HG03280 (cell line): ENCODE measurements at regions not wholly inside any gene's neighbourhood (a gene's known extent, or its start where the extent isn't known, plus 50 kb on each side); places are given as distances from the start of the nearest gene placed in this dataset.
"Not testable (repeated sequence)": the region's sequence is repeated elsewhere in the genome, so short reads cannot be mapped to it uniquely, and the experiment has no call there.

ENCODE experiments used
- ATAC-seq: cut with Tn5 transposase; IDR thresholded peaks from one replicate; pipeline ENCODE4 v1.9.1; 2021; ENCODE audit warnings: mild to moderate bottlenecking, moderate library complexity; ENCODE audit not compliant: unreplicated experiment

DNA sequence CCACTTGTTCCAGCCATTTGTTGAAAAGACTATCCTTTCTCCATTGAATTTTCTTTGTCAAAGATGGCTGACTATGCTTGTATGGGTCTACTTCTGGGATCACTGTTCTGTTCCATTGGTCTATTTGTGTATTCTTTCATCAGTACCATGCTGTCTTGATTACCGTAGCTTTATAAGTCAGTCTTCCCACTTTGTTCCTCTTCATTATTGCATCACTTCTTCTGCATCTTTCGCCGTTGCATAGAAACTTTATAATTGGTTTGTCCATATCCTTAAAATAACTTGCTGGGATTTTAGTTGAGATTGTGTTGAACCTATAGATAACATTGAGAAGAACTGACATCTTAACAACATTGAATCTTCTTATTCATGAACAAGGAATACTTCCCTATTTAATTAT is 598.8 kb downstream of the TBC1D22A start:
- no peak for ATAC-seq

DNA sequence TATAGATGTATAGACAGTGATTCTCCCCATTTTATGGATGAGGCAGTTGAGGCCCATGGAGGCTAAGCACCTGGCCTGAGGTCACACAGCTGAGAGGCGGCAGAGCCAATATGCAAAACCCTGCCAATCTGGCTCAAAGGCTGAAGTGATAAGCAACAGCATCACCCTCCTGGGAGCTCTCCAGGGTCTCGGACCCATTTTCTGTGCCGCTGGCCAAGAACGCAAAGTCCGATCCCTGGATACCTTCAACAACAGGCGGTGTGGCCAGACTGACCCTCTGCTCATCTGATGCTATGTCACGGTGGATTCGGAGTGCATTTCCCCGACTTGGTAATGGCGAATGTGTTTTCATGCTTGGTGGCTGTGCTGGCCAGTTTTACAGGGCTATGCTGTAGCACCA is 595.0 kb downstream of the TBC1D22A start:
- ATAC-seq, result no peak

DNA sequence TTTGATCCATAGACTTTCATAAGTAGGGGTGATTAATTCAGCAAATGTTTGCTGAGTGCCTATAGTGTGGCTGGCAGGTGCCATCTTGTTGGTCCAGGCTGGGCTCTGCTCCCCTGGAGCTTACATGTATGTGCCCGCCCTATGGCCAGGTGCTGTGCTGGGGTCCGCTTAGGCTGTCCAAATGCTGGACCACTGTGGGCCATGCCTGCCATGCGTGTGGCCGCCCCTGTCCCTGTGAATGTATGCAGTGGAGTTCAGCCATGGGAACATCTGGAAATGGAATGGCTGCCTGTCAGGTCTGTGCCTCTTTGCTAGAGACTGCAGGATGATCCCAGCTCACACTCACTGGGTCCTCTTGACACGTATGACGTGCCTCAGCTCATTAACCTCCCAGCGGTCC is 594.6 kb downstream of the TBC1D22A start:
- ATAC-seq, result no peak

DNA sequence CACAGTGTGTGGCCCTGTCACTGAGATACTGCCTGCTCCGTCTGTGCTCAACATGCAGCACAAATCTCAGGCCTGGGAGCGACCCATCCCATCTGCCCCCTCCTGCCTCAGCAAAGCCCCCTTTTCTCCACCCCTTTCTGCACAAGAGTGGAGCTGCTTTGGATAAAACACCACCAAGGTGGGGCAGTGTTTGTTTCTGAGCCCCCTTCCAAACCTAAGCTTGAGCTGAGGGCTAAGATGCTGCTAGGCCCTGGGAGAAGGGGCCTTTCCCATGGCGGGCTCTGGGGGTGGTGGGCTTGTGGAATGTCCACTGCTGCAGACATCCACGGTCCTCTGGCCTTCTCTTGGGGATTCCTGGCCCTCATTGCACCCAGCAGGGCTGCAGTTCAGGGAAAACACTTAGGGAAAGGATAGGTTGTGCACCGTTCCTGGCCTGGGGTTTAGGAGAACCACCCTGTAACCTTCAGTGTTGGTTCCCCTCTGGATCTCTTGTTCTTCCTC is 594.1 kb downstream of the TBC1D22A start:
- ATAC-seq, result no peak

DNA sequence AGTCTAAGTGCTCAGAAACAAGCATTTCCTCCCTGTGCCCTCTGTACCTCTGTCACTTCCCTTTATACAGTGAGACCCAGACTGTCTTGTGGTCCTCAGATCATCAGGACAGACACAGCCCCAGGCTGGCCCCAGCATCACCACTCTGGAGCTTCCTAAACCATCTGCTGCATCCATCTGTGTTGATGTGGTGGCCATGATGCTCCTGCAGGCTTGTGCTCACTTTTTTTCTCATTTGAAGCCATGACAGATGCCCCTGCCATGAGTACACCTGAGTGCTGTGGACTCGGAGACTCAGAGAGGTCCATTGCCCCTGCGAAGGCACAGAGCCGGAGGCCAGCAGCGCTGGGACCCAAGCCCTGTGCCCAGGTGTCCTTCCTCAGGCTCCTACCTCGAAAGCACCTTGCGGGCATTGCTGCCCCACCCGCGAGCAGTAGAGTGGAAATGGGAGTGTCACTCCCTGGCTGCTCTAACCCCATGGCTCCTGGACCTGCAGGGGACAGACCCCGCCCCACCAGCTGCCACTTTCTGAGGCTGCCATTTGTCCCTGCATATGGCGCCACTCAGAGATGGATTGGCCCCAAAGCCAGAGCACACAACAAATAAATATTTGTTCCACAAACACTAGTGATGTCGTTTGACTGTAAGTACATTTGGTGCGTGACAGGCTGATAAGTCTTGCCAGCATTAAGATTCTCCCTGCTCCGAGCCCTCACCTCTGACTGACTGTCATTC is 593.5 kb downstream of the TBC1D22A start:
- no peak for ATAC-seq

DNA sequence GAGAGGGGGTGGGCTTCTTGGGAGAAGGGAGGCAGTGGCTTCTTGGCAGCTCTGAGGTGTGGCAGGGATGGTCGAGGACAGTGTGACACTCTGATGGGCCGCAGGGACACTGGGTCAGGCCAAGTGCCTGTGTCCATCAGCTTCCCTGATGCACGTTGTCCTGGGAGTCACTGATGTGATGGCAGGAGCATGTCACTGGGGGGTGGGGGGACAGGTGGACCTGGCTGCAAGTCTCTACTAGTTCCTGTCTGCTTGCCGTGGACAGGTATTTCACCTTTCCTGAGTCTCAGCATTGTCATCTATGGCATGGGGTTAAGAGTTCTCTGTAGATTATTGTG is 592.9 kb downstream of the TBC1D22A start:
- ATAC-seq, result no peak

DNA sequence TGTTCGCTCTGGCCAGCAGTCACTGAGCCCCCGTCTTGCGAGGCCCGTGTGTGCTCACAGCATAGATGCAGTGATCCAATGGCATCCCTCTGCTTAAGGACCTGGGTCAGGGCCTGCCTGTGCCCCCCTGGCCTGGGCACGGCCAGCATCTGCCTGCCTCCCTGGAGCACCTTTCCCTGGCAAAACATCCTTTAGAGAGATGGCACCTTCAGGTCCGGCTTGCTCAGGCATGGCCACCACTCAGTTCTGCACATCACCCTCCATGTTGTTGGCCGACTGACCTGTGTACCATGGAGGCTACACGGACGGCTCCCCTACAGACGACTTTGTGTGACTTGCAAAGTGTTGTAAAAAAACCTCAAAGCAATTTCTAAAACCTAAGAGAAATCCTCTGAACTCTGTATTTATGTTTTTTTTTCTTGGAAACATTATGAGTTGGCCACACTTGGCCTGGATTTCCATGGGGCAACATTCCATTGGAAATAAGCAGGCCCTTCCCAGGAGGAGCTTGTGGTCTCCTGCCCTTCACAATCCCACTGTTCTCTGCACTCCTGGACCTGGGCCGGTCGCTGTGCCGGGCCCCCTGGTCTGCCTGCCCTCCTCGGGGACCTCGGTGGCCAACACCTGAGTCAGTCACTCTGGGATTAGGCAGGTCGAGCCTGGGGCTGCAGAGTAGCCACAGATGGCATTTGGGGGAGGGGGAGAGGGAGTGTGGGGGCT is 592.4 kb downstream of the TBC1D22A start:
- ATAC-seq, result no peak

DNA sequence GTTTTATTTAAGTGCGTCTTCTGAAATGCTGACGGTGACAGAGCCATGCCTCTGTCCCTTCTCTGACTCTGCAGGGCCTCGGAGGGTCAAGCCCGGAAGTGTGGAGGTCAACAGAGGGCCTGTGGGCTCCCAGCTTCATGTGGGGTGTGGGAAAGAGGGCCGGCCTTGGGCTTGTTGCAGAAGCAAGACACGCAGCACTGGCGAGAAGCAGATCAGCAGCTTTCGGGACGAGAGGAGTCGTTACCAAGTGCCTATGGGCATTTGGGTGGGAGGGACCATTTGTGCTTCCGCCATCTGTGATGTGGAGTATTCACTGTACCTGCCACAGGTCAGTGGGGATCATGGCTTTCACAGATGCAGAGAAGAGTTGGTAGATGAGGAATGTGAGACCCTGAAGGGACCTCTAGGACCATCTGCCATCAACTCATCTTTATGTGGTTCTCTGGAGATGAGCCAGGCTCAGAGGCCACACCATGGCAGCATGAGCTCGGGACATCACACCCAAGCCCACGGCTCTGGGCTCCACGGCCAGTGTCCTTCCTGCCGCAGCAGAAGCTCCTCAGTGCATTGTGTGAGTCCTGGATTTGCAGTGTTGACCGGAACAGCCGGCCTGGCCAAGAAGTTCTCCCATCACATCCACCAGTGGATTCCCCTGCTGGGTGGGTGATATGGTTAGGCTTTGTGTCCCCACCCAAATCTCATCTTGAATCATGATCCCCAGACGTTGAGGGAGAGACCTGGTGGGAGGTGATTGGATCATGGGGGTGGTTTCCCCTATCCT is 590.7 kb downstream of the TBC1D22A start:
- no peak for ATAC-seq

DNA sequence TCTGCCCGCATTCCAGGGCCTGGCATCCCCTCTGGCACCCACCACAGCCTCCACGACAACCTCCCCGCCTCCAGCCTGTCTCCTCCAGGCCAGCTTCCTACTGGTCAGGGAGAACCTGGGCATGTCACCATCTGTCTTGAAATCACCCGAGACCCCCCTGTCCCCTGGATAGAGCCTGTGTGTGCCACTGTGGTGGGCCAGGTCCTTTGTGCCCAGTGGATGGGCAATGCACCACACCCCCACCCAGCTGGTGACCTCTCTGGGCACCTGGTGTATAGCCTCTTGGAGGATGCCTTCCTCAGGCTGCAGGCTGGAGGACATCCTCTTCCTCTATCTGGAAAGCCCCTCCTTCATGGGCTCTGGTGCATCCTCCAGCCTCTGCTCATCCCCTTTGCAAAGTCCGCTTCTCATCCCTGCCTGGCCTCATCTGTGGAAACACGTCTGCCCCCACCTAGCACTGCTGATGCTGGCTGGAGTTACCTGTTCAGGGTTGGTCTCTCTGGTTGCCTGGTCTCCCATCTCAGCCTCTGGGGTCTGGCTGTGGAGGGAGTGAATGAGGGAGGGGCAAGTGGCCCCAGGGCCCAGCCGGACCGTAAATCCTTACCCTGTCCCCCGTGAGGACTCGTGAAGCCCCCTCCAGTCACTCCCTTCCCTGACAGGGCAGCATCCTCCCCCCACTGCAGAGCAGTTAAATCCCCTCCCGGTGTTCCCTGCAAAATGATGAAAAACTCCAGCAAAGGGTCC is 589.6 kb downstream of the TBC1D22A start:
- ATAC-seq, result no peak

DNA sequence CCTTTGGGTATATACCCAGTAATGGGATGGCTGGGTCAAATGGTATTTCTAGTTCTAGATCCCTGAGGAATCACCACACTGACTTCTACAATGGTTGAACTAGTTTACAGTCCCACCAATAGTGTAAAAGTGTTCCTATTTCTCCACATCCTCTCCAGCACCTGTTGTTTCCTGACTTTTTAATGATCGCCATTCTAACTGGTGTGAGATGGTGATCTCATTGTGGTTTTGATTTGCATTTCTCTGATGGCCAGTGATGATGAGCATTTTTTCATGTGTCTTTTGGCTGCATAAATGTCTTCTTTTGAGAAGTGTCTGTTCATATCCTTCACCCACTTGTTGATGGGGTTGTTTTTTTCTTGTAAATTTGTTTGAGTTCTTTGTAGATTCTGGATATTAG is 583.8 kb downstream of the TBC1D22A start:
- not testable (repeated sequence) for ATAC-seq

DNA sequence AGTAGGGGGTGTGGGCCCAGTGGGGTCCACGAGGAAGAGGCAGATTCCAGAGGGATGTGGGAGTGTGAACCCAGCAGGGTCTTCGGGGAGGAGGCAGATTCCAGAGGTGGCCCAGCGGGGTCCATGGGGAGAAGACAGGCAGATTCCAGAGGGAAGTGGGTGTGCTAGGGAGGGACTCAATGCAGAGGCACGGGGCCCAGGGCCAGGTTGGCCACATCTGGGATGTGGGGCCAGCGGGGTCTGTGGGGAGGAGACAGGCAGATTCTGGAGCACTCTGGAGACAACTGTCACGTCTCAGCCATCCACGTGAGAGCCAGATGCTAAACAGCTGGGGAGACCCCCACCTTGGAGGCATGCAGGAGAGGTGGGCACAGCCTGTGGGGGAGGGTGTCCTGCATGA is 582.6 kb downstream of the TBC1D22A start:
- ATAC-seq, result no peak

DNA sequence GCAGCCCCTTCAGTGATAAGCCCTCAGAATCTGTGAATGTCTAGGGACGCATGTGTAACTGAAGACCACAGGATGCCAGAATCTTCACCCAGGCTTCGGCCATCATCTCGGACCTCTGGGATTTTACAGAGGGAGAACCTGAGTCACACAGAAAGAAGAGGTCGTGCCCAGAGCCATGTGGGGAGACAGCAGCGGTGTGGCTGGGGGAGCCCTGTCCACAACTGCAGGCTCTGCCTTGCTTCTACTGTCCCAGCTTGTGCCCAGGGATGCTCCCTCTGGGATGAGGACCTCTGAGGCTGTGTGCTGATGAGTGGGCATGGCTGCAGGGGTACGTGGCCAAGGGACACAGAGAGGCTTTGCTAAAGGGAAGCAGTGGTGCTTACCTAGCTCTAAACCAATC is 582.0 kb downstream of the TBC1D22A start:
- ATAC-seq, result no peak

DNA sequence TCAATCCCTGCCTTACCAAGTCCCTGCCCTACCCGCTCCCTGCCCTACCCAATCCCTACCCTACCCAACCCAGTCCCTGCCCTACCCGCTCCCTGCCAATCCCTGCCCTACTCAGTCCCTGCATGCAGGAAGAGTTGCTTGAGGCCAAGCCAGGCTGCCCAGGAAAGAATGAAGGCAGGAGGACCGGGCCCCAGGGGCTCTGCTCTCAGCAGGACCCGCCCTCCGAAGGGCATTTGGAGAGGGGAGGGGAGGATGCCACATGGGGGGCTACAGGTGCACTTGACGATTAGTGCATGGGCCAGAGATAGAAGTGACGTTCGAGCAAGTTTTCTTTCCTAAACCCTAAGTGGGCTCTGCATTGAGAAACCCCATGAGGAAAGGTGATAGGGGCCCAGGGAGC is 581.2 kb downstream of the TBC1D22A start:
- ATAC-seq, result no peak

DNA sequence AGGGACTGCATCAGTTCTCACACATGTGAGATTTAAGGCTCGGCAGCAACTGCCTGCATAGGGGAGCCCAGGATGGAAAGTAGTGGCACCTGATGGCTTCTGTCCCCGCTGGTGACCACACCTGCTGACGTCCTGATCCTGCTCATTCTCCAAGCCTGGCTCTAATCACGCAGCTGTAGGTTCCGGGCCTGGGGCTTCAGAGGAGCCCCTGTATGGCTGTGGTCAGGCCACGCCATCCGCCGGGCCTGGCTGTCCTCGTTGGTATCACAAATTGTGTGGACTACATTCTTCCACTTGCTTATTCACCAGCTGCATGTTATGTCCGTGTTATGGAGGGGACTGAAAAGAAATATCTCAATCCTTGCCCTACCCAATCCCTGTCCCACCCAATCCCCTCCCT is 580.0 kb downstream of the TBC1D22A start:
- ATAC-seq, result no peak

DNA sequence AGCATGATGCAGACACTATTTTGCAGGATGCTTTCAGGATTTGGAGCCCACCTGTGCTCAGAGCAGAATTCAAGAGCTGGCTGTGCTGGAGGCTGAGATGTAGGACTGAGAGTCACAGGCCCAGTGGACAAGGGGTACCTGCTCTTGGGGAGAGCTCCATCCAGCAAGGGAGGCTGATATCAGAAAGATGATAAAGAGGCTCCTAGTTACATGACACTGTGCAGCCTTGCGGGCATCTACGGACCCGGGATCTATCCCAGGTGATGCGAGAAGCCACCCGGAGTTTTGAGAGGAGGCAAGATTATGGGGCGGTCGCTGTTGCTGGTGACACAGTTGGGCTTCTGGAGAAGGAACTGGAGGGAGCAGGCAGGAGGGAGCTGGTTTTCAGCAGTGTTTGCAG is 579.0 kb downstream of the TBC1D22A start:
- ATAC-seq, result no peak

DNA sequence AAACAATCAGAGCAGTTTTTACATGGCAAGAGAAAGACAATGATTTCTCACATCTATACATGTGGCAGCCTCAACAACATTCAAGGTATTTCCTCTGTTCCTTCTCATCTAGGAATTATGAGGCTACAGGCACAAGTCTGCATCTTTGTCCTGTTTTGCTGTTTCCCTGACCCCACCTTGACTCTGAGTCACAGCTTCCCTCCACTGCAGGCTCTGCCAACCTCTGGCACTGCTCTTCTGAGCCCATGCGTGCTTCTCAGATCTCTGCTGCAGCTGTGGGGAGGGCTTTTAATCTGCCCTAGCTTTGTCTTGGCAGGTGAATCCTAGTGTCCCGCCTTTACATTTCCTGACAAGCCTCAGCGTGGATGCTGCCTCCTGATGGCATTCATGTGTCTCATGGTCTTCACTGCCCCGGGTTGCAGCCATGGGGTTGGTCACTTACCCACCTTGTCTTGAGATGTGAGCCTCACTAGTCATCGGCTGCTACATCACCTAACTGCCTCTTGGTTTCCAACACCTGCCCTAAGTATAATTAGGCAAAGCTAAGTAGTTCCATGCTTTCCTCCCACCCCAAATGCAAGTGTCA is 578.5 kb downstream of the TBC1D22A start:
- ATAC-seq, result no peak

DNA sequence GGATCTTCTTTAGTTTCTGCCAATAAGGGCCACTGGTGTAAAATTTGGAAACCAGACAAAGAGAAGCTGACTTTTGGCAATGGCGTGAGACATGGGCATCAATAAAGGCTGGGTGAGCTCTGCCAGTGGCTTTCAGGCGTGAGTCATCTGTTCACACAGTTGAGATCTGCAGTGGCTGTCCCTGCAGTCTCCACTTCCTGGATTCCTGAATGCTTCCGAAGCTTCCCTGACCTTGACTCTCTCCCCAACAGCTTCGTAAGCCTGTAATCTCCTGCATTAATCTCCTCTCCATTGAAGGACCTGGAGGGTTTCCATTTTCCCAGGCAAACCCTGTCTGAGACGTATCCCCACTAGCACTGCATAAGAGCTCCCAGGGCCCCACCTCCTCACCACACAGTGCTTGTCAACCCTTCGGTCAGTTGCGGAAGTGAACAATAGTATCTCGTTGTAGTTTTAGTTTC is 574.7 kb downstream of the TBC1D22A start:
- ATAC-seq, result no peak

DNA sequence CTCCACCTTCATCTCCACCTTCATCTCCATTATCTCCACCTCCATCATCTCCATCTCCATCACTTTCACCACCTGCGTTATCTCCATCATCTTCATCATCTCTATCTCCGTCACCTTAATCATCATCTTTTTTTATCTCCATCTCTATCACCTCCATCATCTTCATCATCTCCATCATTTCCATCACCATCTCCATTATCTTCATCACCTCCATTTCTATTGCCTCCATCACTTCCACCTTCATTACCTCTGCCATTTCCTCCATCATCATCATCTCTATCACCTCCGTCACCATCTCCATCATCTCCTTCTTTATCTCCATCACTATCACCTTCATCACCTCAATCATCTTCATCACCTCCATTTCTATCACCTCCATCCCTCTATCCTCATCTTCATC is 573.5 kb downstream of the TBC1D22A start:
- no peak for ATAC-seq

DNA sequence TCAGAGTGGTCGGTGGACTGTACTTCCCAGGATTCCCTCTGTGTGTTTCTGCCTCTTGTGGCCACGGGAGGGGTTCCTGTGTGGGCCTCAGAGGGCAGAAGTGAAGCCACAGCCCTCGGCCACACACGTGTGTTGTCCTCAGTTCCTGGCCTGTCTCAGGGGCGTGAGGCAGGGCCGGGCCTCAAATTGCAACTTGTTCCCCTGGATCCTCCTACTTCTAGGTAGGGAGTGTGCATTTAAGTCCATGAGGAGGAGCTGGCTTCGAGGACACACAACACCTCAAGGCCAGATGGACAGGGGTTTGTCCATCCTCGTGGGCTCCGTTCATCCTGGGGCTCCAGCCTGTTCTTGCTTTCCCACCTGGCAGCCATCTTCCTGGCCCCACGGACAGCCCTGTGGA is 573.0 kb downstream of the TBC1D22A start:
- ATAC-seq, result no peak

DNA sequence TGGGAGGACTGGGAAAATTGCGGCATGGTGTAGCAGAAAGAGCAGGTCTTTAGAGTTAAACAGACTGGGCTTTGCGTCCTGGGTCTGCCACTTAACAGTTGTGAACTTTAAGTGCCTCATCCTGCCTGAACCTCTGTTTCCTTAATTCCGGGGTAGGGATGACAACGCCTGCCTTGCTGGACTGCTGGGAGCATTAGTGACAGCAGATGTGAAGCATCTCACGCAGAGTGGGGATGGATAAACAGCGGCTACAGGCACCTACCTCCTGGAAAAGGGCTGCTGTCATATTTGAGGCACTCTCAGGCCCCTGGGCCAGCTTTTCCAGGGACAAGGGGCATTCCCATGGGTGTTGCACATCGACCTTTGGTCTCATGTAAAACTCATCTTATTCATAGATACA is 572.2 kb downstream of the TBC1D22A start:
- no peak for ATAC-seq

DNA sequence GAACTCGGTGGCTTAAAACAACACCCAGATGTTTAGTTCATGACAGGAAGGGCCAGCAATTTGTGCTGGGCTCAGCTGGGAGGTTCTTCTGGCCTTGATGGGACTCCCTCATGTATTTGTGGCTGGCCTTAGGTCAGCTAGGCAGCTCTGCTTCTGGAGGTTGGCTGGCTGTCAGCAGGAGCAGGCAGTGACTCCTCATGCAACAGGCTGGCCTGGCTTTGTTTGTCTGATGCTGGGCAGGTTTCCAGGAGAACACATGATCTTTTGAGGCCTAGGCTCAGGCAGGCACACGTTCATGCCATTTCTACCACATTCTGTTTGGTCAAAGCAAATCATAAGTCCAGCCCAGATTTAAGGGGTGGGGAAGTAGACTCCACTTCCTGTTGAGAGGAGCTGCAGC is 571.2 kb downstream of the TBC1D22A start:
- ATAC-seq, result no peak
